ENCODE measurements at regions not wholly inside any gene's neighbourhood (a gene's known extent, or its start where the extent isn't known, plus 50 kb on each side); places are given as distances from the start of the nearest gene placed in this dataset.

DNA sequence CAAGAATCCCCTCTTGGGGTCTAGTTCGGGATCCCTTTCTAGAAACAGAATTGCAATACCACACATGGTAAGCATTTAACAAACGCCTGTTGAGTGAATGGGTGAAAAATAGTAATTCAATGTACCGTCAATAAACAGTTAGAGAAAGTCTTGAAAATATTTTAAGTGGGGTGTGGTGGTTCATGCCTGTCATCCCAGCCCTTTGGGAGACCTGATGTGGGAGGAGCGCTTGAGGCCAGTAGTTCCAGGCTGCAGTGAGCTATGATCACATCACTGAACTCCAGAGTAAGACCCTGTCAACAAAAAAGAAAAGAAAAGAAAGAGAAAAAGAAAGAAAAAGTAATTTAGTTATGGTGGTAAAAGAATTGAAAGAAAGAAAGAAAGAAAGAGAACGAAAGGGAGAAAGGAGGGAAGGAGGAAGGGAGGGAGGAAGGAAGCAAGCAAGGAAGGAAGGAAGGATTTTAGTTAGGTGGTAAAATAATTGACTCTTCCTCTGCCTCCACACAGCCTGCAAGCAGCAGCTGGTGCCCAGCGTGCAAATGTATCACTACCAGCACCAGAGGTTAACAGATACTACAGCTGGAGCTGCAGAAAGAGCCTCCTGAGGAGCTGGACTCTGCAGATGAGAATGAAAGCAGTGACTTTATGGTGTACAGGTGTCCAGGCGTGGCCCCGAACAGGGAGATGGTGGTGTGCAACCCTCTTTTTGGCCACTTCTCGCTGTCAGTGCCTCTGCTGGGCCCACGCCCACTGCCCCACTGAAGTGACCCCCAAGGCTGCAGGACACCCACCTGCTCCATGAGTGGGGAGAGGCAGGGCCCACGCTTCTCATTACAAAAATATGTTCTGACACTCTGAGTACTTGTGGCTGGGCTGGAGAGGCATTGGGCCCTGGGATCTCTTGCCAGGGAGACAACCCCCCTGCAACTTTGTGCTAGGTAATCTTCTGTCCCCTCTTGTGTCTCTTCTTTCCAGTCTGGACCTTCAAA is 135.4 kb downstream of the BAMBI start:
- DNase-seq = no peak

DNA sequence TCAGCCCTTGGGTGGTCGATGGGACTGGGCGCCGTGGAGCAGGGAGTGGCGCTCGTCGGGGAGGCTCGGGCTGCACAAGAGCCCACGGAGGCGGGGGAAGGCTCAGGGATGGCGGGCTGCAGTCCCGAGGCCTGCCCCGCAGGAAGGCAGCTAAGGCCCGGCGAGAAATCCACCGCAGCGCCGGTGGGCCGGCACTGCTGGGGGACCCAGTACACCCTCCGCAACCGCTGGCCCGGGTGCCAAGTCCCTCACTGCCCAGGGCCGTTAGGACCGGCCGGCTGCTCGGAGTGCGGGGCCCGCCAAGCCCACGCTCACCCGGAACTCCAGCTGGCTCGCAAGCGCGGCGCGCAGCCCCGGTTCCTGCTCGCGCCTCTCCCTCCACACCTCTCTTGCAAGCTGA is 138.4 kb downstream of the BAMBI start:
- DNase-seq = no peak

DNA sequence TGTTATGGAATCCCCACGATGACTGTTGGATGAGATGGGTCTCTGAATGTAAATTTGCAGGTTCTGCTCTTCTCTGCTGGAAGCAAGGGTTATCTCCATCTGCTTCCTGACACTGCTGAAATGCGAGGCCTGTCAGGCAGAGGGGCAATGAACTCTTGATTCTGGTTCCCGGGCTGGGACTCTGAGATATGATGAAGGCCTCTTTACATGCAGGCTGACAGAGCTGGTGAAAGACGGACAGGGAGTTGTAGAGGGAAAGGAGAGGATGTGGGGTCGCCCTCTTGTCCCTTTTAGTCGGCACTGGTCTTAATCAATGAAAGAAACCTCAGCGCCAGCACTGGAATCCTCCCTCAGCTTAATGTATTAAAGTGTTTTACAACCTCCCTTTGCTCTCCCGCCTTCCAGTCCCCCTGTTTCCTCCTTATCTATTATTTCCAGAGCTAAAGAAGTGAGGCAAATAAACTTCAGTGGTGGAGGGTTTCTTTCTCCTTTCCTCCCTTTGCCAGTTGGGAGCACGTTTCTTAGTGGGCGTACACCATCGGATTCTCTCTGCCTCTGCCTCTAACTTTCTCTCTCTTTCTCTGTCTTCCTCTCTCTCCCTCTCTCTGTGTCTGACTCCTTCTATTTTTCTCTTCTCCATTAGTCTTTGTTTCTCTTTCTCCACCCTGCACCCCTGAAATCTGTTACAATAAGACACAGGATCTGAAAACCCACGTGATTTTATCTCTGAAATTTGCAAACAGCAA is 145.6 kb downstream of the BAMBI start:
- DNase-seq = no peak

DNA sequence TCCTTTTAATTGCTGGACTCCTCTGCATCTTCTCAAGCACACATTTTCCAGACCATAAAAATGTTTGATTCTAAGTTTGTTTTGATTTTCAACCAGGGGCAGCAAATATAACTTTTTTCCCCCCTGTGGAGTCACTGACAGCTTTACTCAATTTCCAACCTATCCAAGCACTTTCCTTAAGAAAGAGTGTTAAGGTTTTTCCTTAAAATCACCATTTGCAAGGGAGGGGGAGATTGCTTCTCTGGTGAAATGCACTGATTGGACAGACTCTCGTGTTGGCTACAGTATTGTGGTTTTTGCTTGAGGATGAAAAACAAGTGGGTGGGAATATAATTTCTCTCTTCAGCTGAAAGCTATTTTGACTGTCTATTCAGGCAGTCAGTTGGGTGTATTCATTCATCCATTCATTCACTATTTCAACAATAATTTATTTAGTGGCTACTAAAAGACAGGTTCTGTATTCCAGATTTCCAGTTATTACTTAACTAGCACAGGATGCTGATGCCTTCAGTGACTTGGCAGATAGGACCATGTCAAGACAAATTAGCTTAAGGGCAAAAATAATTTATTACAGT is 146.3 kb downstream of the BAMBI start:
- DNase-seq = no peak

DNA sequence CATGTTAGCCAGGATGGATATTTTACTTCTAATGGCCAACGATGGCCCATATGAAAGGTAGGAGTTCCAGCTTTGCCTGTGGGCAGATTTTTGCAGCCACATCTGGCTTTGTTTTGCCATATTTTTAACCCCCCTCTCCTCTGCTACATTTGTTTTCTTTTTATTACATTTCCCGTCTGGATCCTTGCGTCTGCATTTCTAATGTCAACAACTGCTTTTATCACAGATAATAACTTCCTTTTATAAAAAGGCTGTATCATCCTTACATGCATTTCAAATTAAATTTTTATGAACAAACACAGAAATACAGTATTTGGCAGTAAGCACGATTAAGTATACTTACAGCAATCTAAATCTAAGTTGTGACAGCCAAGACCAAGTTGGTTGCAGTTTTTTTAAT is 156.0 kb downstream of the BAMBI start:
- DNase-seq = no peak

DNA sequence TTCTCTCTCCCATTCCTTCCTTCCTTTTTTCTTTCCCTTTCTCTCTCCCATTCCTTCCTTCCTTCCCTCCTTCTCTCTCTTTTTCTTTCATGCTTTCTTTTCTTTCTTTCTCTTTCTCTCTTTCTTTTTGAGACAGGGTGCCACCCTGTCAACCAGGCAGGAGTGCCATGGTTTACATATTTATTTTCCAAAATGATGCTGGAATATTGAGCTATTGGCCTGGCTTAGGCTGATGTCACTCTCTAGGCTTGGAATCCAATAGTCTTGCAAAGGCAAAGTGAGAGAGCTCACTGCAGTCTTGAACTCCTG is 159.1 kb downstream of the BAMBI start:
- no peak for DNase-seq

DNA sequence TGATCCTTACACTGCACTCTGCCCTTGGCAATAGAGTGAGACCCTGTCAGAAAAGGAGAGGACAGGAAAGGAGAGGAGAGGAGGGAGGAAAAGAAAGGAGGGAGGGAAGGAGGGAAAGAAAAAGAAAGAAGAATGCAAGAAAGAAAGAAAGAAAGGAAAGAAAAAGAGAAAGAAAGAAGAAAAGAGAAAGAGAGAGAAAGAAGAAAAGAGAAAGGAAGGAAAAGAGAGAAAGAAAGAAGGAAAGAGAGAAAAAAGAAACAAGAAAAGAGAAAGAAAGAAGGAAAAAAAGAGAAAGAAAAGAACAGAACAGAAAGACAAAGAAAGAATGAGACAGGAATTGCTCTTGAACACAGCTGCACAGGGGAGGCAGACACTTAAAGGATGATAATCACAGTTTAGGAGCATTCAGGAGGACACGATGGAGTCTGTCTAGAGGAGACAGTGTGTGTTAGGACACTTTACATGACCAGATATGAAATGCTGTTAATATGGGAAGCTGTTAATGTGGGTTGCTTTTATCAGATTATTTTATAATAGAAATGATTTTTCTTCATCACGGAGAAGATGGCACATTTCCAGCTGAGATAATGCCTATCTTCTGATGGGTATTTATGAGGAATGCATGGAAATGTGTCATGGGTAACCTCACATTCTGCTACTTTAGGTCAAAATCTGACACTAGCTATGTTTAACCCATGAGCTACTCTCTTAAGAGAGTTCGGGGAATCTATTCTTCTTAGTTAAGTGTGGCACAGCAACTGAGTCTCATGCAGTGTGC is 160.5 kb downstream of the BAMBI start:
- DNase-seq = no peak

DNA sequence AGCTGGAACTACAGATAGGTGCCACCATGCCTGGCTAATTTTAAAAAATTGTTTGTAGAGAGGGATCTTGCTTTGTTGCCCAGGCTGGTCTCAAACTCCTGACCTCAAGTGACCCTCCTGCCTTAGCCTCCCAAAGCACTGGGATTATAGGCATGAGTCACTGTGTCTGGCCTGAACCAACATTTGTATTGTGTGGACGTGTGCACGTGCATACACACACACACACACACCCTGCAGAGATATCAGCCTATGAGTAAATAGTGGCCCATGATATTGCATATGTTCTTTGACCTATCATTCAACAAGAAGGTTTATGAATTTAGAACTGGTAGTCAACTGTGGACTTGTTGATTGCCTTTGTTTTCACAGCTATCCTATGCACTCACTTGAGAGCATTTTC is 161.6 kb downstream of the BAMBI start:
- no peak for DNase-seq

DNA sequence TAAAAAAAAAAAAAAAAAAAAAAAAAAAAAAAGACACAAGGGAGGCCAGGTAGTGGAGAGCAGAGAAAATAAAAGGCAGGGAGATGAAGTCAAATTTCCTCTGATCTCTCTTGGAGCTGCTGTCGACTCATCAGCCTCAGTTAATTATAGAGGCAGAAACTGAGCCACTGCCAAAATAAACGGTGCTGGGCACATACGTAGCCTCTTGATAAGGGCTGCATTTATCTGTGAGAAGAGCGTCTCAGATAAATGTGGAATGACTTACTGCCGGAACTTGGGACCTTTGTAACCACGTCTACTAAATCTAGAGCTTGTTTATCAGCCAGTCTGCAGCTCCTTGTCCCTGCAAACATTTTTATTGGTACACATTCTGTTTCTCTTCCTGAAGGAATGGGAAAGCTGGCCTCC is 162.3 kb downstream of the BAMBI start:
- no peak for DNase-seq

DNA sequence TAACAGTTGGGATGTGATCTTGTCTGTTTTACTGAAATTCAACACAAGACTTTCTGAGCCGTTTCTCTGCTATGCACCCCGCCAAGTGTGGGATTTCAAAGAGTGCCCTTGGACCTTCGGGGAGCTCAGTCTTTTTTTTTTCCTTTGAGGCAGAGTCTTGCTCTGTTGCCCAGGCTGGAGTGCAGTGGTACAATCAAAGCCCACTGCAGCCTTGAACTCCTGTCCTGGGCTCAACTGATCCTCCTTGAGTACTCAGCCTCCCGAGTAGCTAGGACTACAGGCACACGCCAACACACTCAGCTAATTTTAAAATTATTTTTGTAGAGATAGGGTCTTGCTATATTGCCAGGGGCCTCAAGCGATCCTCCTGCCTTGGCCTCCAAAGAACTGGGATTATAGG is 162.9 kb downstream of the BAMBI start:
- no peak for DNase-seq

DNA sequence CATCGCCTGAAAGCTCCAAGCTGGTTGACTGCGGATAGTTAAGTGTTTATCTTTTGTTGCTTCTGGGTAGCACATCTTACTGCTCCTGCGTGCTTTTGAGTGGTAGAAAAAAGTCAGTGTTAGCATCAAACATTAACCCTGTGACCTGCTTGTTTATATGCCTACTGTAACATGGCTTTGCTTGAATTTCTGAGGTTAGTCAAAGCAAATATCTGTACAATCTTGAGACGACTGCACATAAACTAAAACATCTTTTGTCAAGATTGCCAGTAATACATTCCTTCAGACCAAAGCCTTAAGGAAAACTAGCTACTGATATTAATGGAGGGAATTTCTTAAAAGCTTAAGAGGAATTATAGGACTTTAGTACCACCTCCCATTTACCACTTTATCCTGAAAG is 163.7 kb downstream of the BAMBI start:
- no peak for DNase-seq

DNA sequence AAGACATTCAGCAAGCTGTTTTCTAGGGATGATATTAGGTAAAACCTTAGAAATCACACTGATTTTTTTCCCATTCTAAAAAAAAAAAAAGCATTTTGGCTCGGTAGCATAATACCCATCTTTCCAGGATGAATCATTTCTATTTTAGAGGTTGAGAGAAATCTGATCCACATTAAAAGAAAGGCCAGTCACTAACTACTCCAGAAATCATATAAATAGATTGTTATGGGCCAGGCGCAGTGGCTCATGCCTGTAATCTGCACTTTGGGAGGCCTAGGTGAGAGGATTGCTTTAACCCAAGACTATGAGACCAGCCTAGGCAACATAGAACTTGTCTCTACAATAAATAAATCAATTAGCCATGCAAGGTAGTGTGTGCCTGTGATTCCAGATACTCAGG is 164.3 kb downstream of the BAMBI start:
- DNase-seq = no peak

DNA sequence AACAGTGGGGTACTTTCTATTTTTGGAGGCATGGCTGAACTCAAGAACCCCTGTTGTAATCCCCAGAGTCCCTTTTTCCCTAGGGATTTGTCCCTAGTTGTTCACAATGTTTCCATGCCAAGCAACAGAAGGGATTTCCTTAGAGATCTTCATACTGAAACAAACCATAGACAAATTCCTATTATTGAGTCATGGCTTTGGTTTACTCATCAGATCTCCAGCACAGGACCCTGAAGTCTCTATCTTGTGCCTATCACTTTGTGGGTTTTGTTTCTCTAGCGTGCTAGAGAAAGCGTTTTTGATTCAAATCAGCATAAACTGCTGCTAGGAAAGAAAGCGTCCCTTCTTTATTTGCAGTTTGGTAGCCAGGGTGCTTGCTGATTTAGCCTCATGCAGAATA is 165.0 kb downstream of the BAMBI start:
- DNase-seq = no peak

DNA sequence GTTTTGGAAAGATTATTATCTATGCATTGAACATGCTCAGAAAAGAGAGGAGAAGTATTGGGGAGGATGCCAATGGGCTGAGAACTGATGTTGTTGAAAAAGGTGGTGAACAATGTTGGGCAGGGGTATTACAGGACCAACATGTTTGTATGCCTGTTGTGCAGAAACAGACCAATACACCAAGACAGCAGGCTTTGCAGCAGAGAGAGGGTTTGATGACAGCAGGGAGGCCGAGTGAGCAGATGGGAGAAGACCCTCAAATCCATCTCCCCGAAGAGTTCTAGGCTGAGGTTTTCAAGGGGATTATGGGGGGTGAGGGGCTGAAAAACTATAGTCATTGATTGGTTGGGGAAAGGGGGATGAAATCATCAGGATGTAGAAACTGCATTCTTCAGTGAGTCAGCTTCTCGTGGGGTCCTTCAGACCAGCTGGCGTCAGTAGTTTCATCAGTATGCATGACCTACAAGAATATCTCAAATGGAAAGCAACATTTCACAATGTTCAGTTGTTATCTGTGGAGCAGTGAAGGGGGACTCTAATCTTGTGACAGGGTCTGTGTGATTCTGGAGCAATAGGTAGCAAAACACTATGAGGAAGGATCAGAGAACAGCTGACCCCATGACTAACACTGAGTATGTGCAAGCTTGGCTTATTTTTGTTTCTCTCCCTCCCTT is 167.8 kb downstream of the BAMBI start:
- no peak for DNase-seq

DNA sequence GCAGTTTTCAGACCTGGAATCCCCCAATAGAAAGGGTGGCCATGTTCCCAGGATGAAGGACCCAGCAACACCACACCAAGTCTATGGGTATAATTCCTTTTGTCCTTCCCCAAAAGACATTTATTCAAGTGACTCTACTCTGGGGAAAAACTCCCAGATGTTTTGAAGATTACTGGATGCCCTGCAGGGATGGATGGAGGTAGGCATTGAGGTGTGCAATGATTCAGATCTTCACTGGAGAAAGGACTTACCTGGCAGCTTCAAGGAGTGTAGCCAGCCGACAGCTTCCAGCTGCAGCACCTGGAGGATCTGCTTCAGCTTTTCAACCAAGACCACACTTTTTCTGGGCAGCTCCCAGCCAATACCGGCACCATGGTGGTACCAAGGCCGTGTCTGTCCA is 172.0 kb downstream of the BAMBI start:
- DNase-seq = no peak

DNA sequence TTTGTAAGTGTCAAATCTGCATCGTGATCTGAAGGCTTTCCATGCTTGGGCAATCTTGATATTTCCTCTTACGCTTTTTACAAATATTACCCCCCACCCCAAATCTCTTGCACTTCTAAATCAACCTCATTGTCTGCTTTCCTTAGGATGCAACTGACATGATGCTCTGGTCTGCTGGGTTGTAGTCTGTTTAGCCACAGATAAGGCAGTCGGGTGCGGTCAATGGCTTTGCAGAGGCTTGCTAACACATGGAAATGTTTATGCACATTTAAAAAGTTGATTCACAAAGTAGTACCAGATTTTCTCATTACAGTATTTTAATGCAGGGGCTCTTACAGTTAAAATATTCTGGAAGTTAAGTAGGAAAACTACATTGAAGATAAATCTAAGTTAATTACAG is 172.5 kb downstream of the BAMBI start:
- no peak for DNase-seq

DNA sequence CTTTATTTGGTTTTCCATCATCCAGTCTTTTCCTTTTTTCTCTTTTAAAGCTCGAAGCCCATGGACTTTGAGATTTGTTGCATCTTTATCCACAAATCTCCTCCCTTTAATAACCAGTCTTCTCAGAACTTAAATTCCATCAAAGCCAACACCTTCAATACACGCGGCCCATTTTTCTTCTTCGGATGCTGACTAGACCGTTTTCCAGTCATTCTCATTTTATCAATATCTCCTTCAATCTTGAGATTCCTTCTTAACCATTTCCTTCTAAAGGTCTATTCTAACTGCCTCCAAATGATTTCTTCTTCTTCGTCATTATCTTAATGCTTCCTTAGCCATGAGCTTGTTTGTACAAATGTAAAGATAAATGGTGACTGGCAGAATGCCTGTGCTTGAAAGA is 173.5 kb downstream of the BAMBI start:
- no peak for DNase-seq

DNA sequence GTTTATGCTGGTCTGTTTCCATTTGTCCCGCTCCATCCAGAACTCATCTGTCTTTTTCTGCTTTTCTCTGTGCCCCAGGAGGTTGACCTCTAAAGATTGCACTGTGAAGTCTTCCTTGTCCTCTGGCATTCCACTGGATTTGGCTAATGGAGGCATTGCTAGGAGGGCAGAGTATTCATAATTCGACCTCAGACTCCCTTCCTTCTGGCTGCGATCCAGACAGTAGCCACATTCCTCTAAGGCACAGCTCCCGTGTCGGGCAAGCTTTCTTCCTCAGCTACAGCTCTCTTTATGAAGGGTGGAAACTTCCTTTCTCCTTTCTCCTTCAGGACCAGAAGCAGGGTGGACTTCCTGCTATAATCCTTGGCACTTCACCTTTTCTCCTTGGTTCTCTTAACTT is 175.9 kb downstream of the BAMBI start:
- no peak for DNase-seq

DNA sequence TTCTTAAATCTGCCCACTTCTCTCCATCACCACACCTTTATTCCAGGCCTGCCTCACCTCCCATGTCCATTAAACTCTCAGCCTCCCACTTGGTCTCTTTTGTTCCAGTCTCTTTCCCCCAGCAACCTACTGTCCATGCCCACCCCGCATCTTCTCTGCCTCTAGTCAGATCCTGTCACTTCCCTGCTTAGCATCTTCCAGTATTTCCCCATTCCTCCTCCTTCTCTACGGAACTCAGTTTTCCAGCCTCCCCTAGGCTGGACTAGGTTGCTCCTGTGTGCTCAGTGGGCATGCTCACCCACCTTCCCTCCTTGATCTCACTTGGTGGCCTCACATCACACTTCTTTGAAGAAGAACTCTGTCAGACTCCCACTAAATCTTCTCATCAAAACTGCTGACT is 179.8 kb downstream of the BAMBI start:
- DNase-seq = no peak

DNA sequence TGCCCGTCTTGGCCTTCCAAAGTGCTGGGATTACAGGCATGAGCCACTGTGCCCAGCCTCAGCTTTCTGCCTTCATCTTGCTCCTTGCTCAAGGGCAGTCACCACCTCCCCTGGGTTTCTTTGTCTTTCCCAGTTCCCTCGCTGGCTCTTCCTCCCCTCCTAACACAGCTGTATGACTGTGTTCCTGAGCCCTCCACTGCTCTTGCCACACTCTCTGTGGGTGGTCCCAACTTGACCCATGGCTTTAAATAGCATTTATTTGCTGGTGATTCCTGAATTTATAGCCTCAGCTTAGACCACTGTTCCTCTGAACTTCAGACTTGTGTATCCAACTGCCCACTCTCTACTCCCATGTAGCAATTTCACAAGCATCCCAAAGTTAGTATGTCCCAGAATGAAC is 181.3 kb downstream of the BAMBI start:
- DNase-seq = no peak

DNA sequence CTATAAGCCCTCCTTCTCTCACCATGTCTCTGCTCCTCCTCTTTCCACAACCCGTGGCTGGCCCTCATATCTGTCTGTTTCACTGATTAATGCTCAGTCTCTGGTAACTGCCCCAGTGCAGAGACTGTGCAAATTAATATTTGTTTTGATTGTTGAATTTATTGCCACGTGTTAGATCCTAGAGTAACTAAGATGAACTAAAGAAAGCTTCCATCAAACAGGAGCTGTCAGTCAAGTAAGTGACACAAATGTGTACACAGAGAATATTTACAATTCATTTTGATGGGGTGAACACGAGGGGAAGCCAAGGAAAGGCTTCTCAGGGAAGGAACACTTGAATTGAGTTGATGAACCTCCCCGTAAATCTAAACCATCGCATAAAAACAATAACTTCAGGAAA is 182.5 kb downstream of the BAMBI start:
- DNase-seq = no peak

DNA sequence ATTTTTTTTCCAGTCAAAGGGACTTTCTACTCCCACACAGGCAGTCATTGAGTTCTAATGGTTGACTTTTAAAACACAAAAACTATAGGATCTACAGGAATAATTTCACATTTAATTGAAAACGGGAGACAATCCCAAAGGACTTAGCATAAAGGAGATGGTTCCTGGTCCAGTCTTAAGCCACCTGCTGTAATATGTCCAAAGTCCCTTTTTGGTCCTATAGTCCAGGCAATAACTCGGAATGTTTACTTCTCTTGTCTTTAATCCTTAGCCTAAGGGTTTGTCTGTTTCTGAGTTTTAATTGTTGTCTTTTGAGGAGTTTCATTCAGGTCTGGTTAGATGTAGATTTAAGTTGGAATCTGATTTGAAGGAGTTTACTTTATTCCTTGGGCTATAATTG is 184.9 kb downstream of the BAMBI start:
- DNase-seq = no peak
